ENCODE measurements at regions not wholly inside any gene's neighbourhood (a gene's known extent, or its start where the extent isn't known, plus 50 kb on each side); places are given as distances from the start of the nearest gene placed in this dataset.

GRCh38 chr7:38330861-38331621, 57.6 kb upstream of the TARP start:
- peak overlapping the region; percentile 31; the same call in 1 of the 2 replicates for H3K27ac ChIP-seq (ENCODE audit: low read depth, low read length)
- CTCF ChIA-PET (ENCODE audit: partially characterized antibody) = interaction anchor here (0.5 to 5.4 kb wide), 42 partner anchors 9 to 429 kb away, joined by 3 to 64 read pairs (median 4); no protein-coding TSS in a partner anchor
- TF ChIP-seq RFX5 (IDR thresholded peaks at IDR 0.05; ENCODE audit: borderline replicate concordance, low read depth, low read length) (no peak), RAD21 (IDR thresholded peaks at IDR 0.05 in 1 of 2, conservative IDR thresholded peaks at IDR 0.05 in 1 of 2; ENCODE audit: low read depth in 2 of 2, low read length in 2 of 2) (peak; percentile 54 to 67; a peak in 3 of 4 replicates), ASH2L (IDR thresholded peaks at IDR 0.05; ENCODE audit: low read length) (peak; percentile 69), TAF1 (IDR thresholded peaks at IDR 0.05; ENCODE audit: low read depth, low read length) (peak; percentile 66; the same call in 1 of the 2 replicates), SP1 (IDR thresholded peaks at IDR 0.05; ENCODE audit: low read depth, low read length) (no peak), YY1 (IDR thresholded peaks at IDR 0.05; ENCODE audit: low read depth, low read length) (0 out of 2 replicates have a peak, but pooled peaks have one; percentile 40), EGR1 (IDR thresholded peaks at IDR 0.05; ENCODE audit: borderline replicate concordance, low read depth, low read length) (no peak), RBBP5 (IDR thresholded peaks at IDR 0.05; ENCODE audit: borderline replicate concordance, low read depth, low read length) (peak; percentile 79; the same call in 1 of the 2 replicates), TBP (IDR thresholded peaks at IDR 0.05; ENCODE audit: low read depth, low read length) (peak; percentile 55; the same call in 1 of the 2 replicates), CREB1 (IDR thresholded peaks at IDR 0.05) (0 out of 2 replicates have a peak, but pooled peaks have one; percentile 26)

More at GRCh38 chr7:38330861-38331621, 57.6 kb upstream of the TARP start:
- Histone ChIP-seq H3K9ac (replicated peaks in 1 of 4; ENCODE audit: extremely low read depth in 1 of 4, low read depth in 3 of 4, low read length in 3 of 4) (peak overlapping the region in 3 of 4 experiments; percentile 11 to 31 (median 20); a peak in 1 of 7 replicates), H3K9me3 (ENCODE audit: insufficient read depth in 2 of 2, low read depth in 1 of 2, low read length in 1 of 2) (no peaks in the 10 kb centered on the region), H3K23me2 (ENCODE audit: low read depth, low read length) (no peaks in the 10 kb centered on the region), H2AFZ (ENCODE audit: low read length) (peak overlapping the region; percentile 97), H2BK5ac (ENCODE audit: low read depth, low read length) (0 out of 2 replicates have a peak overlapping the region, but pooled peaks have one; percentile 45), H3K14ac (ENCODE audit: insufficient read length) (no peak overlapping the region), H3K79me2 (ENCODE audit: control insufficient read depth in 1 of 2, insufficient read depth in 2 of 2, low read length in 2 of 2) (no peaks in the 10 kb centered on the region), H4K20me1 (replicated peaks in 1 of 2; ENCODE audit: control insufficient read depth in 1 of 2, insufficient read depth in 2 of 2, low read length in 2 of 2) (no peaks in the 10 kb centered on the region), H3K18ac (ENCODE audit: extremely low read depth, low read length) (peak overlapping the region; percentile 86), H4K91ac (replicated peaks; ENCODE audit: insufficient read length, low read length) (no peak overlapping the region), H2BK120ac (replicated peaks; ENCODE audit: low read depth, low read length) (peak overlapping the region; percentile 5), H3K4me3 (ENCODE audit: extremely low read depth in 1 of 4, insufficient read depth in 2 of 4, low read depth in 3 of 4, low read length in 4 of 4) (peak overlapping the region in 1 of 4 experiments; percentile 14; a peak in 1 of 8 replicates), H3K36me3 (ENCODE audit: control insufficient read depth in 2 of 4, insufficient read depth in 4 of 4, low read length in 3 of 4) (no peaks in the 10 kb centered on the region), H3K27me3 (replicated peaks in 1 of 4; ENCODE audit: control insufficient read depth in 3 of 4, extremely low read depth in 1 of 4, insufficient read depth in 3 of 4, low read length in 3 of 4) (no peaks in the 10 kb centered on the region), H3K56ac (replicated peaks; ENCODE audit: insufficient read length, low read depth, low read length) (no peak overlapping the region), H2BK15ac (ENCODE audit: low read length) (no peak overlapping the region), H2BK20ac (ENCODE audit: low read length) (peak overlapping the region; percentile 84), H2AK5ac (ENCODE audit: low read depth, low read length) (no peak overlapping the region), H2BK12ac (ENCODE audit: low read depth, low read length) (peak overlapping the region; percentile 60; the same call in 1 of the 2 replicates), H3K79me1 (ENCODE audit: low read depth, low read length) (no peaks in the 10 kb centered on the region), H3K4me2 (ENCODE audit: insufficient read depth in 1 of 2, low read depth in 2 of 2, low read length in 2 of 2) (peak overlapping the region; percentile 35 to 44), H4K5ac (ENCODE audit: insufficient read length, low read depth, low read length) (no peak overlapping the region), H3K4ac (replicated peaks; ENCODE audit: insufficient read length, low read depth, low read length) (no peak overlapping the region), H3K4me1 (replicated peaks in 1 of 4; ENCODE audit: control insufficient read depth in 3 of 4, insufficient read depth in 4 of 4, low read length in 3 of 4) (peaks cover 0 to 17% (median 8%) of the 10 kb centered on the region in 4 experiments; a peak in 5 of 7 replicates), H3K23ac (ENCODE audit: insufficient read length) (no peak overlapping the region), H4K8ac (ENCODE audit: extremely low read depth, insufficient read depth, low read length) (no peak overlapping the region)
- DNase-seq (ENCODE audit: low read depth in 1 of 2, low spot score in 2 of 2) (peak in 1 of 2 experiments; percentile 76), FAIRE-seq (peak; percentile 45)
- whole genome bisulfite sequencing, 2 experiments (ENCODE audit: extremely low coverage in 1 of 2, insufficient coverage in 1 of 2, insufficient read length in 1 of 2, insufficient replicate concordance in 2 of 2, low coverage in 1 of 2, low lambda C conversion rate in 2 of 2, missing lambda C conversion rate in 1 of 2) = 42% methylated on average over 7 of the region's 7 CpGs; no CpG with 5 or more reads in 1 of the 2 experiments
- POLR2A ChIA-PET (ENCODE audit: partially characterized antibody) = interaction anchor here (0.7 to 1.7 kb wide), 3 partner anchors 11 to 384 kb away, joined by 3 read pairs; no protein-coding TSS in a partner anchor

All from H1 (cell line).